ENCODE measurements at regions not wholly inside any gene's neighbourhood (a gene's known extent, or its start where the extent isn't known, plus 50 kb on each side); places are given as distances from the start of the nearest gene placed in this dataset.
"Not testable (repeated sequence)": the region's sequence is repeated elsewhere in the genome, so short reads cannot be mapped to it uniquely, and the experiment has no call there.

DNA sequence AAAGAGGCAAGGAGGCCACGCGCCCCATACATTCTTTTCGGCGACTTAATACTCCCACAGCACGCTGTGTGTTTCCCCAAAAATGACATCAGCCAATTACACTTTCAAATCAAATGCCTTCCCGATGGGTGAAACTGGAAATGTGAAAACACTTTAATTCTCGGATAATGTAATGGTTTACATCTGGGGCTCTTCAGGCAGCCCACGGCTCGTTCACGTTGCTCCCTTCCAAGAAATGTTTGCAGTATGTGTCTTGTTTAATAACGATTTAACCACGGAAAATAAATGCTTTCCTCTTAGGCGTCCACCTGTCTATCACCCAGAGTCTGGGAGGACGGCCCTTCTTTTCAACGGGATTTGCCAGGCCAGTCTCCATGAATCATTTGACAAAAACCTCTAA is 272.5 kb downstream of the SHOX start:
- 58 to 79% (median 72%) methylated on average over 15 of the region's 15 CpGs for WGBS, 5 donors
- Histone ChIP-seq H3K9me3 (peaks cover 0 to 49% (median 7%) of the 10 kb centered on the region in 8 donors), H3K27ac (no peak overlapping the region), H3K27me3 (replicated peaks in 1 of 7) (no peaks in the 10 kb centered on the region), H3K4me3 (no peak overlapping the region), H3K4me1 (no peaks in the 10 kb centered on the region), H3K36me3 (no peaks in the 10 kb centered on the region)
- intact Hi-C loops (cut with DNase I; ENCODE audit: low total_unique reads): no loop called here
- DNase-seq: no peak
- TF ChIP-seq POLR2A (IDR thresholded peaks at IDR 0.05) (no peak), POLR2AphosphoS5 (IDR thresholded peaks at IDR 0.05) (no peak)
- TF ChIP-seq, protein P1, sequence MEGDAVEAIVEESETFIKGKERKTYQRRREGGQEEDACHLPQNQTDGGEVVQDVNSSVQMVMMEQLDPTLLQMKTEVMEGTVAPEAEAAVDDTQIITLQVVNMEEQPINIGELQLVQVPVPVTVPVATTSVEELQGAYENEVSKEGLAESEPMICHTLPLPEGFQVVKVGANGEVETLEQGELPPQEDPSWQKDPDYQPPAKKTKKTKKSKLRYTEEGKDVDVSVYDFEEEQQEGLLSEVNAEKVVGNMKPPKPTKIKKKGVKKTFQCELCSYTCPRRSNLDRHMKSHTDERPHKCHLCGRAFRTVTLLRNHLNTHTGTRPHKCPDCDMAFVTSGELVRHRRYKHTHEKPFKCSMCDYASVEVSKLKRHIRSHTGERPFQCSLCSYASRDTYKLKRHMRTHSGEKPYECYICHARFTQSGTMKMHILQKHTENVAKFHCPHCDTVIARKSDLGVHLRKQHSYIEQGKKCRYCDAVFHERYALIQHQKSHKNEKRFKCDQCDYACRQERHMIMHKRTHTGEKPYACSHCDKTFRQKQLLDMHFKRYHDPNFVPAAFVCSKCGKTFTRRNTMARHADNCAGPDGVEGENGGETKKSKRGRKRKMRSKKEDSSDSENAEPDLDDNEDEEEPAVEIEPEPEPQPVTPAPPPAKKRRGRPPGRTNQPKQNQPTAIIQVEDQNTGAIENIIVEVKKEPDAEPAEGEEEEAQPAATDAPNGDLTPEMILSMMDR (IDR thresholded peaks at IDR 0.05 in 8 of 11, conservative IDR thresholded peaks at IDR 0.05 in 3 of 11): no peak

DNA sequence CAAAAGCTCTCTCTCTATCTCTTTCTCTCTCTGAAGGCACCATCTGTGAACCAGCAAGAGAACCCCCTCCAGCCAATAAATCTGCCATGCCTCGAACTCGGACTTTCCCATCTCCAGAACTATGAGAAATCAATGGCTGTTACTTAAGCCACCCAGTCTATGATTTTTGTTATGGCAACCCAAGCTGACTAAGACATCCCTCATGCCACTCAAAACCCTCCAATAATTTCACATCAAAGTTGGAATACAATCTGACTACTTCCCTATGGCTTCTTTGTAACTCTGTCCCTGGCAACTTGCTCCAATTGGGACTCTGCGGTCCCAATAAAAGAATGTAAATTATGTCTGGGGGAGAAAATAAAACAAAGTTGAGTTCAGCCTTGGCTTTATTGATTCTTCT is 265.7 kb downstream of the SHOX start:
- Histone ChIP-seq H3K27ac (no peak overlapping the region), H3K27me3 (replicated peaks in 1 of 7) (no peaks in the 10 kb centered on the region), H3K4me1 (no peaks in the 10 kb centered on the region), H3K4me3 (no peak overlapping the region), H3K36me3 (no peaks in the 10 kb centered on the region), H3K9me3 (peaks cover 0 to 80% (median 40%) of the 10 kb centered on the region in 8 donors)
- intact Hi-C loops (cut with DNase I; ENCODE audit: low total_unique reads): no loop called here
- no peak for DNase-seq
- no peak for TF ChIP-seq POLR2A (IDR thresholded peaks at IDR 0.05)
- TF ChIP-seq, protein P1 (IDR thresholded peaks at IDR 0.05 in 8 of 11, conservative IDR thresholded peaks at IDR 0.05 in 3 of 11): no peak
- no peak for TF ChIP-seq POLR2AphosphoS5 (IDR thresholded peaks at IDR 0.05)
- WGBS, 5 donors: 71 to 88% (median 86%) methylated on average over 3 of the region's 3 CpGs

DNA sequence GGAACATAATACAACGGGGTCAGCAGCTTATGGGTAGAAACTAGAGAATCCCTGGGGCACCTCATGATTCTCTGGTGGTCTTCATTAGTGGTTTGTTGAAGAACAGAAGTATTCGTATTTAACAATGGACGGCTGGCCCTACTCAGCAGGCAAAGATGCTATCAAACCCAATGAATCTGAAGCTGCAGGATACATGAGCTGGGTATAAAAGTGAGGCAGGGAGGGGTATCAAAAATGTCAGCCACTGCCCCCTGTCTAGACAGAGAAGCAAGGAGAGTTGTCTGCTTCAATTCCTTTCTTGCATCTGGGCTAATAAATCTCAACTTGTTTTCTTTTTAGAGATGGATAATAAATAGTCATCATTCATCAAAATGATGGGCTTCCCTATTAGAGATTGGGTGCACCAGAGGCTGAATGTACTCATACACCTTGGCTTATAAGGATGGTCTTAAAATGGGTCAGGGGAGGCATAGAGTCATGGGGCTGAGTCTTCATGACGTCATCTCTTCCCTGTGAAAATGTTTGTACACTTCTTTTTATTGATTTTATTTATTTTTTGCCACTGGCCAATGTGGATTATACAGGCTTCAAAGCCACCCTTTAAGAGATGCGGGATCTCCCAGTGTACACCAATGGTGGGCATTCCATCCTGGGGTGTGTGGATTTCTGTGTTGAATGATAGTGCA is 259.5 kb downstream of the SHOX start:
- intact Hi-C loops (cut with DNase I; ENCODE audit: low total_unique reads): no loop called here
- no peak for DNase-seq
- no peak overlapping the region for H3K4me3 ChIP-seq
- no peak overlapping the region for H3K27ac ChIP-seq
- peaks cover 0 to 77% (median 42%) of the 10 kb centered on the region in 8 donors for H3K9me3 ChIP-seq
- H3K36me3 ChIP-seq: no peaks in the 10 kb centered on the region
- no peaks in the 10 kb centered on the region for H3K27me3 ChIP-seq (replicated peaks in 1 of 7)
- no peaks in the 10 kb centered on the region for H3K4me1 ChIP-seq
- WGBS, 5 donors: 84 to 91% (median 89%) methylated on average over 5 of the region's 5 CpGs
- TF ChIP-seq POLR2A (IDR thresholded peaks at IDR 0.05): no peak

DNA sequence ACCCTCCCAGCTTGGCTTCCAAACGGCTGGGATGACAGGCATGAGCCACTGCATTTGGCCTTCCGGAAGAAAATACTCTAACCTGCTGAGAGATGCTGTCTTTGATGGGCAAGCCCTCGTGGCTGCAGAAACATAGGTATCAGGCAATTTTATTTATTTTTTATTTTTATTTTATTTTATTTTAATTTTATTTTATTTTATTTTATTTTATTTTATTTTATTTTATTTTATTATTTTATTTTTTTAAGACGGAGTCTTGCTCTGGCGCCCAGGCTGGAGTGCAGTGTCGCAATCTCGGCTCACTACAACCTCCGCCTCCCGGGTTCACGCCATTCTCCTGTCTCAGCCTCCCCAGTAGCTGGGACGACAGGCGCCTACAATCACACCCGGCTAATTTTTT is 257.1 kb downstream of the SHOX start:
- H3K4me1 ChIP-seq; H3K4me3 ChIP-seq; H3K27me3 ChIP-seq (replicated peaks in 1 of 7); H3K36me3 ChIP-seq; DNase-seq; H3K27ac ChIP-seq; intact Hi-C loops (cut with DNase I; ENCODE audit: low total_unique reads): not testable (repeated sequence)
- 88 to 96% (median 94%) methylated on average over 13 of the region's 13 CpGs for WGBS, 5 donors
- peaks cover 0 to 62% (median 31%) of the 10 kb centered on the region in 8 donors for H3K9me3 ChIP-seq

DNA sequence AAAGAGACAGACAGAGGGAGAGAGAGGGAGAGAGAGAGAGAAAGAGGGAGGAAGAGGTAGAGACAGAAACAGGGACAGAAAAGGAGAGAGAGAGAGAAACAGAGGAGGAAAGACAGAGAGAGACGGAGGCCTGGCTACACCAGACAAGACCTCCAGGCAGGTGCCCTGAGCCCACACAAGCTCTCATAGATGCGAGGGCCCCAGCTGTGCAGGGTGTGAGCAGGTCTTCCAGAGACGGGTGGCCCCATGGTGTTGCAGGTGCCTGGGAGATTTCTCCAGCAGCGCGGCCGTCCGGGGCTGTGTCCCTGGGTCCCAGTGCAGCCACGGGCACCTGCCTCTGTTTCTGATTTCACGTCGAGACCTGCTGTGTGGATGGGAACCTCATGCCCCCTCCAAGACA is 253.0 kb downstream of the SHOX start:
- intact Hi-C loops (cut with DNase I; ENCODE audit: low total_unique reads): no loop called here
- Histone ChIP-seq H3K27ac (no peak overlapping the region), H3K4me3 (no peak overlapping the region), H3K27me3 (replicated peaks in 1 of 7) (peaks cover 0 to 4% (median 0%) of the 10 kb centered on the region in 7 donors), H3K36me3 (no peaks in the 10 kb centered on the region), H3K9me3 (peaks cover 0 to 21% (median 2%) of the 10 kb centered on the region in 8 donors), H3K4me1 (no peaks in the 10 kb centered on the region)
- TF ChIP-seq, protein P1 (IDR thresholded peaks at IDR 0.05 in 8 of 11, conservative IDR thresholded peaks at IDR 0.05 in 3 of 11): no peak
- no peak for TF ChIP-seq POLR2AphosphoS5 (IDR thresholded peaks at IDR 0.05)
- no peak for TF ChIP-seq POLR2A (IDR thresholded peaks at IDR 0.05)
- no peak for DNase-seq
- WGBS, 5 donors: 64 to 78% (median 73%) methylated on average over 9 to 10 of the region's 10 CpGs

DNA sequence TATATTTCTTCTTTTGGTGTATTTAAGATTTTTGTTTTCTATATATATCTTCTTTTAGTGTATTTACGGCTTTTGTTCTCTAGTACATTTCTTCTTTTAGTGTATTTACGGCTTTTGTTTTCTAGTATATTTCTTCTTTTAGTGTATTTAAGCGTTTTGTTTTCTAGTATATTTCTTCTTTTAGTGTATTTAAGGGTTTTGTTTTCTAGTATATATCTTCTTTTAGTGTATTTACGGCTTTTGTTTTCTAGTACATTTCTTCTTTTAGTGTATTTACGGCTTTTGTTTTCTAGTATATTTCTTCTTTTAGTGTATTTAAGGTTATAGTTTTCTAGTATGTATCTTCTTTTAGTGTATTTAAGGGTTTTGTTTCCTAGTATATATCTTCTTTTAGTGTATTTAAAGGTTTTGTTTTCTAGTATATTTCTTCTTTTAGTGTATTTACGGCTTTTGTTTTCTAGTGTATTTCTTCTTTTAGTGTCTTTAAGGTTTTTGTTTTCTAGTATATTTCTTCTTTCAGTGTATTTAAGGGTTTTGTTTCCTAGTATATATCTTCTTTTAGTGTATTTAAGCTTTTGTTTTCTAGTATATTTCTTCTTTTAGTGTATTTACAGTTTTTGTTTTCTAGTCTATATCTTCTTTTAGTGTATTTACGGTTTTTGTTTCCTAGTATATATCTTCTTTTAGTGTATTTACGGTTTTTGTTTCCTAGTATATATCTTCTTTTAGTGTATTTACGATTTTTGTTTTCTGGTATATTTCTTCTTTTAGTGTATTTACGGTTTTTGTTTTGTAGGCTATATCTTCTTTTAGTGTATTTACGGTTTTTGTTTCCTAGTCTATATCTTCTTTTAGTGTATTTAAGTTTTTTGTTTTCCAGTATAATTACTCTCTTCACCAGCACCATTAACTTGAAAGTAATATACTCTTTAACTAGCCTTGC is 249.4 kb downstream of the SHOX start:
- intact Hi-C loops (cut with DNase I; ENCODE audit: low total_unique reads); H3K27me3 ChIP-seq (replicated peaks in 1 of 7); H3K4me1 ChIP-seq; DNase-seq; H3K36me3 ChIP-seq; H3K4me3 ChIP-seq; H3K27ac ChIP-seq: not testable (repeated sequence)
- H3K9me3 ChIP-seq: peaks cover 0 to 16% (median 7%) of the 10 kb centered on the region in 8 donors
- 63 to 73% (median 69%) methylated on average over 11 of the region's 11 CpGs for WGBS, 5 donors
